CD4-positive, CD25-positive, alpha-beta regulatory T cell (primary cell): ENCODE measurements at regions not wholly inside any gene's neighbourhood (a gene's known extent, or its start where the extent isn't known, plus 50 kb on each side); places are given as distances from the start of the nearest gene placed in this dataset.

Source experiments
- ATAC-seq, 2 donors: fragments of 150-1000 bp; cut with Tn5 transposase; one replicate each; pipeline ENCODE4 v1.10.0; 2021; ENCODE audit warnings: low read depth in 2 of 2, moderate number of reproducible peaks in 2 of 2, moderate library complexity in 1 of 2
- DNase-seq, 3 donors: peaks; one replicate each; pipeline versions ENCODE4 v3.0.0 to v3.0.0-alpha.2; 2012 to 2022; ENCODE audit warnings: mixed read lengths in 1 of 3
- H3K27ac ChIP-seq: one replicate; pipeline ENCODE4 v1.7.0; 2013; ENCODE audit warnings: mild to moderate bottlenecking, low read length; ENCODE audit not compliant: insufficient read depth, poor library complexity, severe bottlenecking
- H3K27me3 ChIP-seq: one replicate; pipeline ENCODE4 v1.7.0; 2013; ENCODE audit warnings: low read length; ENCODE audit not compliant: control insufficient read depth, insufficient read depth
- H3K36me3 ChIP-seq: one replicate; pipeline ENCODE4 v1.7.0; 2013; ENCODE audit warnings: mild to moderate bottlenecking, low read length, moderate library complexity; ENCODE audit not compliant: control insufficient read depth, insufficient read depth
- H3K4me1 ChIP-seq: 2 replicates; pipeline ENCODE4 v1.7.0; 2013; ENCODE audit warnings: mild to moderate bottlenecking, low read length; ENCODE audit not compliant: insufficient read depth, control insufficient read depth, poor library complexity, severe bottlenecking
- H3K4me3 ChIP-seq: one replicate; pipeline ENCODE4 v1.7.0; 2013; ENCODE audit warnings: low read depth, mild to moderate bottlenecking, low read length, moderate library complexity
- H3K9me3 ChIP-seq, 2 experiments: 1 replicate in 1 of 2; 2 replicates in 1 of 2; pipeline ENCODE4 v1.7.0; 2013; ENCODE audit warnings: low read length in 2 of 2, mild to moderate bottlenecking in 1 of 2, moderate library complexity in 1 of 2; ENCODE audit not compliant: control insufficient read depth in 2 of 2
- H3K27ac Mint-ChIP-seq, 3 donors: one replicate each; pipeline ENCODE4 v1.8.0; 2020 to 2022; ENCODE audit warnings: mild to moderate bottlenecking in 3 of 3, mixed read lengths in 3 of 3, moderate library complexity in 2 of 3
- H3K27me3 Mint-ChIP-seq: one replicate; pipeline ENCODE4 v1.8.0; 2022; ENCODE audit warnings: mild to moderate bottlenecking, mixed read lengths
- H3K36me3 Mint-ChIP-seq: one replicate; pipeline ENCODE4 v1.8.0; 2020; ENCODE audit warnings: mixed read lengths
- H3K4me1 Mint-ChIP-seq, 4 donors: one replicate each; pipeline ENCODE4 v1.8.0; 2020 to 2022; ENCODE audit warnings: mixed read lengths in 4 of 4, mild to moderate bottlenecking in 1 of 4
- H3K4me3 Mint-ChIP-seq, 4 donors: one replicate each; pipeline ENCODE4 v1.8.0; 2020 to 2022; ENCODE audit warnings: mild to moderate bottlenecking in 4 of 4, mixed read lengths in 4 of 4, moderate library complexity in 3 of 4
- H3K9me3 Mint-ChIP-seq, 7 donors: one replicate each; pipeline ENCODE4 v1.8.0; 2020 to 2022; ENCODE audit warnings: mixed read lengths in 7 of 7, mild to moderate bottlenecking in 3 of 7, moderate library complexity in 2 of 7

DNA sequence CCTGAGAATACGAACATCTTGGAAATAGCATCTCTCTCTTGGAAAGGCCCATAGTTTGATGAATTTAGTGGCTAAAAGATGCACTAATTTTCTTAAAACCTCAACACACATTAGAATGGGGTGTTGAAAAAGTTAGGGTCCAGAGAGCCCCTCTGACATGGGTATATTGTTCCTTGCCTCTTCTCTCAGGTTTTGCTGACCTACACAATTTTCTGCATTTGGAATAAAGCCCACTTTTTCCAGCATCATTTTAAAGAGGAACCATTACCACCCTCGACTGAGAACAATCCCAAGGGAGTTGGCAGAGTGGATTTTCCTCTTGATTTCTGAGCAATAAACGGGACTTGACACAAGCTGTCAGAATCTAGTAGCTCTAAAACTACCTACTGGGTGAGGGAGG is 156.1 kb downstream of the PMP22 start:
- Mint-ChIP-seq H3K27me3 (no peaks in the 10 kb centered on the region), H3K27ac (no peak overlapping the region), H3K9me3 (no peaks in the 10 kb centered on the region), H3K36me3 (no peaks in the 10 kb centered on the region), H3K4me3 (no peak overlapping the region), H3K4me1 (no peaks in the 10 kb centered on the region)
- Histone ChIP-seq H3K4me1 (no peaks in the 10 kb centered on the region), H3K36me3 (no peaks in the 10 kb centered on the region), H3K27ac (no peak overlapping the region), H3K27me3 (no peaks in the 10 kb centered on the region), H3K9me3 (no peaks in the 10 kb centered on the region), H3K4me3 (no peak overlapping the region)
- DNase-seq (no peak), ATAC-seq (no peak)

- no peak for DNase-seq
- H3K27me3 Mint-ChIP-seq = no peaks in the 10 kb centered on the region
- H3K27ac ChIP-seq = no peak overlapping the region
- no peak overlapping the region for H3K4me3 ChIP-seq
- ATAC-seq = no peak
- H3K4me1 ChIP-seq = no peaks in the 10 kb centered on the region
- no peak overlapping the region for H3K4me3 Mint-ChIP-seq
- H3K36me3 ChIP-seq = no peaks in the 10 kb centered on the region
- H3K27ac Mint-ChIP-seq = no peak overlapping the region
- no peaks in the 10 kb centered on the region for H3K36me3 Mint-ChIP-seq
- H3K4me1 Mint-ChIP-seq = no peaks in the 10 kb centered on the region
- peaks cover 0 to 2% (median 0%) of the 10 kb centered on the region in 7 donors for H3K9me3 Mint-ChIP-seq
- no peaks in the 10 kb centered on the region for H3K27me3 ChIP-seq
- no peaks in the 10 kb centered on the region for H3K9me3 ChIP-seq
Observed at GRCh38 chr17:15106540-15106939, 158.6 kb downstream of the PMP22 start.

- Histone ChIP-seq H3K27ac (no peak overlapping the region), H3K27me3 (no peaks in the 10 kb centered on the region), H3K9me3 (no peaks in the 10 kb centered on the region), H3K36me3 (no peaks in the 10 kb centered on the region), H3K4me3 (no peak overlapping the region), H3K4me1 (no peaks in the 10 kb centered on the region)
- Mint-ChIP-seq H3K4me1 (no peaks in the 10 kb centered on the region), H3K9me3 (peaks cover 0 to 4% (median 0%) of the 10 kb centered on the region in 7 donors), H3K36me3 (no peaks in the 10 kb centered on the region), H3K27me3 (no peaks in the 10 kb centered on the region), H3K4me3 (no peak overlapping the region), H3K27ac (no peak overlapping the region)
- no peak for DNase-seq
- ATAC-seq = no peak
Observed at GRCh38 chr17:15103785-15104184, 161.3 kb downstream of the PMP22 start.

GRCh38 chr17:15101175-15101574 is 164.0 kb downstream of the PMP22 start:
- Histone ChIP-seq H3K27ac (no peak overlapping the region), H3K36me3 (no peaks in the 10 kb centered on the region), H3K9me3 (no peaks in the 10 kb centered on the region), H3K4me1 (no peaks in the 10 kb centered on the region), H3K4me3 (no peak overlapping the region), H3K27me3 (no peaks in the 10 kb centered on the region)
- no peak overlapping the region for H3K4me3 Mint-ChIP-seq
- peaks cover 4% of the 10 kb centered on the region for H3K27me3 Mint-ChIP-seq
- H3K36me3 Mint-ChIP-seq = no peaks in the 10 kb centered on the region
- ATAC-seq = no peak
- H3K9me3 Mint-ChIP-seq = peaks cover 0 to 4% (median 2%) of the 10 kb centered on the region in 7 donors
- no peak for DNase-seq
- H3K27ac Mint-ChIP-seq = no peak overlapping the region
- H3K4me1 Mint-ChIP-seq = peaks cover 0 to 3% (median 0%) of the 10 kb centered on the region in 4 donors

- no peak for DNase-seq
- H3K27ac Mint-ChIP-seq = no peak overlapping the region
Observed at GRCh38 chr17:15096511-15096910, 168.6 kb downstream of the PMP22 start.

GRCh38 chr17:15095935-15096334 is 169.2 kb downstream of the PMP22 start:
- H3K9me3 ChIP-seq = no peaks in the 10 kb centered on the region
- no peaks in the 10 kb centered on the region for H3K36me3 ChIP-seq
- H3K27me3 Mint-ChIP-seq = peaks cover 9% of the 10 kb centered on the region
- H3K4me3 ChIP-seq = no peak overlapping the region
- H3K27ac Mint-ChIP-seq = no peak overlapping the region
- H3K27me3 ChIP-seq = peaks cover 4% of the 10 kb centered on the region
- H3K36me3 Mint-ChIP-seq = no peaks in the 10 kb centered on the region
- H3K9me3 Mint-ChIP-seq = peaks cover 0 to 4% (median 2%) of the 10 kb centered on the region in 7 donors
- peaks cover 0 to 3% (median 0%) of the 10 kb centered on the region in 4 donors for H3K4me1 Mint-ChIP-seq
- ATAC-seq = no peak
- H3K4me3 Mint-ChIP-seq = no peak overlapping the region
- H3K4me1 ChIP-seq = no peaks in the 10 kb centered on the region
- no peak for DNase-seq
- no peak overlapping the region for H3K27ac ChIP-seq

More at GRCh38 chr17:15096511-15096910, 168.6 kb downstream of the PMP22 start:
- no peak overlapping the region for H3K4me3 Mint-ChIP-seq
- peaks cover 0 to 3% (median 0%) of the 10 kb centered on the region in 4 donors for H3K4me1 Mint-ChIP-seq
- Histone ChIP-seq H3K9me3 (no peaks in the 10 kb centered on the region), H3K27ac (no peak overlapping the region), H3K36me3 (no peaks in the 10 kb centered on the region), H3K4me1 (no peaks in the 10 kb centered on the region), H3K27me3 (peaks cover 4% of the 10 kb centered on the region), H3K4me3 (no peak overlapping the region)
- ATAC-seq = no peak
- H3K27me3 Mint-ChIP-seq = peaks cover 6% of the 10 kb centered on the region
- peaks cover 0 to 4% (median 2%) of the 10 kb centered on the region in 7 donors for H3K9me3 Mint-ChIP-seq
- H3K36me3 Mint-ChIP-seq = no peaks in the 10 kb centered on the region

- H3K4me1 Mint-ChIP-seq = no peaks in the 10 kb centered on the region
- no peak overlapping the region for H3K4me3 Mint-ChIP-seq
- H3K9me3 Mint-ChIP-seq = no peaks in the 10 kb centered on the region
Observed at GRCh38 chr17:15092762-15093161, 172.4 kb downstream of the PMP22 start.

DNA sequence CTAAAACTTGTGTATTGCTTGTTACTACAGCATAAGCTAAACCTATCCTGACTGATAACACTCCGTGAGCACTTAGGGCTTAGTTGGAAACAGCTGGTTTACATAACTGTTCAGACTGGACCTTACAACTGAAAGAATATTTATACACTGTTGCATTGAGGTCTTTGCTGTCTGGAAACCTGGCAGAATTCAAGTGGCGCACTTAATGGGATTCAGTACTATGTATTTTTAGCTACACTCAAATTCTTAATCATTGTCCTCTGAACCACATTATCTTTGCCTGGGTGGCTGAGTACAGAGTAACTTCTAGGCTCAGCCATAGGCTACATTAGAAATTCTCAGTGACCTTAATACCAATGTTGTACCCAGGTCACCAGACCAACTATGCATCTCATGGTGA is 172.9 kb downstream of the PMP22 start:
- no peaks in the 10 kb centered on the region for H3K36me3 Mint-ChIP-seq
- peaks cover 10% of the 10 kb centered on the region for H3K27me3 Mint-ChIP-seq
- H3K9me3 ChIP-seq = no peaks in the 10 kb centered on the region
- no peak overlapping the region for H3K27ac ChIP-seq
- H3K4me3 Mint-ChIP-seq = no peak overlapping the region
- peaks cover 4% of the 10 kb centered on the region for H3K27me3 ChIP-seq
- no peak overlapping the region for H3K4me3 ChIP-seq
- H3K9me3 Mint-ChIP-seq = no peaks in the 10 kb centered on the region
- no peak overlapping the region for H3K27ac Mint-ChIP-seq
- no peaks in the 10 kb centered on the region for H3K36me3 ChIP-seq
- DNase-seq (no peak), ATAC-seq (no peak)
- H3K4me1 Mint-ChIP-seq = no peaks in the 10 kb centered on the region
- no peaks in the 10 kb centered on the region for H3K4me1 ChIP-seq

More at GRCh38 chr17:15092762-15093161, 172.4 kb downstream of the PMP22 start:
- H3K27ac Mint-ChIP-seq = no peak overlapping the region
- ATAC-seq (no peak), DNase-seq (no peak)
- no peak overlapping the region for H3K4me3 ChIP-seq
- H3K4me1 ChIP-seq = no peaks in the 10 kb centered on the region
- H3K36me3 Mint-ChIP-seq = no peaks in the 10 kb centered on the region
- H3K27me3 ChIP-seq = peaks cover 4% of the 10 kb centered on the region
- no peaks in the 10 kb centered on the region for H3K9me3 ChIP-seq
- H3K27ac ChIP-seq = no peak overlapping the region
- H3K36me3 ChIP-seq = no peaks in the 10 kb centered on the region
- H3K27me3 Mint-ChIP-seq = peaks cover 10% of the 10 kb centered on the region
